ENCODE measurements at regions not wholly inside any gene's neighbourhood (a gene's known extent, or its start where the extent isn't known, plus 50 kb on each side); places are given as distances from the start of the nearest gene placed in this dataset.

DNA sequence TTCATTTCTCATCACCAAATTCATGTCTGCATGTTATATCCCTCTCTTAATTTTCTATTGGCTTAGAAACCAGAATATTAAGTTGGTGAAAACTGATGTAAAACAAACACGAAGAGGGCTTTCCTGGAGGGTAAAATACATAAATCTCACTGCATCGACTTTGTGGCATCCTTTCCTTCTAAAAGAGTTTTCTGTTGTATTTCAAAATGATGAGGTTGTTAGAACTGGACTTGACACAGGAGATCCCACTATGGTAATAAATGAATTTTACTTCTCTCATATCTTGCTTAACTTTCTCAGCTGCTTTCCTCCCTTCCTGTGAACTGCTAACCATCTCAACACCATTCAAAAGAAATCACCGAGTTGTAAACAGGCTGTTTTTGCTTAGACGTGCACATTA lies 162.0 kb upstream of the TRPC7 start:
- CTCF ChIA-PET, result no interaction called here
- FAIRE-seq, result no peak
- ATAC-seq, result no peak

DNA sequence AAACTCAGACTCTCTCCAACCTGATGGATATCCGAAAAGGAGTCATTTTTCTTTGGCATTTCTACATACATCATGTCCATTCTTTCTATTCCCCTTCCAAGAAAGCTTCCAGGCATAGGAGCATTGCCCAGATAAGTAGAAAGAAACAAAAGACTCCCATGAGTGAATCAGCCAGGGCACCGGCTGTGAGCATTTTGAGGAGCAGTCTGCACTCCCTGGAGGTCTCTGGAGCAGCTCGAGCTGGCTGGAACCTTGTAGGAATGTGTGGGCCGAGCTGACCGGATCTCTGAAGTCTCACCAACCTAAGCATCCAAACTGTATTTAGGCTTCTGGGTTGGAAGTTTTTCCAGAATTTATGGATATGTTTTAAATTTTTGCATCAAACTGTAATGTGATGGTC lies 161.4 kb upstream of the TRPC7 start:
- no peak for FAIRE-seq
- Histone ChIP-seq H3K27ac (no peak overlapping the region), H3K4me3 (no peak overlapping the region), H3K9me3 (no peaks in the 10 kb centered on the region), H3K4me1 (no peaks in the 10 kb centered on the region), H3K4me2 (no peak overlapping the region)
- ChIA-PET POLR2A (no interaction called here), CTCF (no interaction called here)
- no peak for ATAC-seq
- DNase-seq (ENCODE audit: low read depth in 1 of 2, low spot score in 1 of 2), result no peak
- 15% methylated on average over 5 of the region's 5 CpGs for WGBS (ENCODE audit: missing lambda C conversion rate)
- TF ChIP-seq HDAC2 (IDR thresholded peaks at IDR 0.05), result no peak
- TF ChIP-seq, protein P1, sequence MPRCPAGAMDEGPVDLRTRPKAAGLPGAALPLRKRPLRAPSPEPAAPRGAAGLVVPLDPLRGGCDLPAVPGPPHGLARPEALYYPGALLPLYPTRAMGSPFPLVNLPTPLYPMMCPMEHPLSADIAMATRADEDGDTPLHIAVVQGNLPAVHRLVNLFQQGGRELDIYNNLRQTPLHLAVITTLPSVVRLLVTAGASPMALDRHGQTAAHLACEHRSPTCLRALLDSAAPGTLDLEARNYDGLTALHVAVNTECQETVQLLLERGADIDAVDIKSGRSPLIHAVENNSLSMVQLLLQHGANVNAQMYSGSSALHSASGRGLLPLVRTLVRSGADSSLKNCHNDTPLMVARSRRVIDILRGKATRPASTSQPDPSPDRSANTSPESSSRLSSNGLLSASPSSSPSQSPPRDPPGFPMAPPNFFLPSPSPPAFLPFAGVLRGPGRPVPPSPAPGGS (IDR thresholded peaks at IDR 0.05), result no peak
- no peak for TF ChIP-seq HMGXB4 (CRISPR knock-in tag; IDR thresholded peaks at IDR 0.05; ENCODE audit: borderline replicate concordance)
- no peak for TF ChIP-seq HOXB13 (CRISPR knock-in tag; IDR thresholded peaks at IDR 0.05; ENCODE audit: low read depth)
- TF ChIP-seq KDM5A (IDR thresholded peaks at IDR 0.05), result no peak
- no peak for TF ChIP-seq CHD2 (IDR thresholded peaks at IDR 0.05; ENCODE audit: low read length, partially characterized antibody)
- no peak for TF ChIP-seq MAFK (IDR thresholded peaks at IDR 0.05; ENCODE audit: partially characterized antibody)
- no peak for TF ChIP-seq TP53 (CRISPR knock-in tag; IDR thresholded peaks at IDR 0.05)
- no peak for TF ChIP-seq JUNB (IDR thresholded peaks at IDR 0.05)
- no peak for TF ChIP-seq RARB (CRISPR knock-in tag; IDR thresholded peaks at IDR 0.05)
- no peak for TF ChIP-seq HOXA7 (CRISPR knock-in tag; IDR thresholded peaks at IDR 0.05)
- TF ChIP-seq RCOR1 (IDR thresholded peaks at IDR 0.05; ENCODE audit: low read depth, low read length), result no peak
- no peak for TF ChIP-seq HOXB5 (CRISPR knock-in tag; IDR thresholded peaks at IDR 0.05)
- TF ChIP-seq ZFP36 (IDR thresholded peaks at IDR 0.05; ENCODE audit: borderline replicate concordance, partially characterized antibody), result no peak
- TF ChIP-seq ZSCAN20 (CRISPR knock-in tag; IDR thresholded peaks at IDR 0.05), result no peak
- TF ChIP-seq ZC3H11A (IDR thresholded peaks at IDR 0.05), result no peak
- TF ChIP-seq POLR2A (IDR thresholded peaks at IDR 0.05; ENCODE audit: low read length), result no peak
- no peak for TF ChIP-seq EP300 (IDR thresholded peaks at IDR 0.05)

More for the DNA sequence above, 162.0 kb upstream of the TRPC7 start:
- H3K4me3 ChIP-seq, result no peak overlapping the region
- 3% methylated on average over 4 of the region's 4 CpGs for WGBS (ENCODE audit: missing lambda C conversion rate)
- no peaks in the 10 kb centered on the region for H3K9me3 ChIP-seq
- DNase-seq (ENCODE audit: low read depth in 1 of 2, low spot score in 1 of 2), result no peak
- no peak for TF ChIP-seq GATA3 (IDR thresholded peaks at IDR 0.05; ENCODE audit: borderline replicate concordance)
- no peak for TF ChIP-seq FOSL2 (IDR thresholded peaks at IDR 0.05)
- no peak for TF ChIP-seq FOSL2 (CRISPR knock-in tag; IDR thresholded peaks at IDR 0.05)
- TF ChIP-seq, protein P1 (IDR thresholded peaks at IDR 0.05), result no peak
- TF ChIP-seq SREBF2 (IDR thresholded peaks at IDR 0.05), result no peak
- no peak for TF ChIP-seq HOXB13 (CRISPR knock-in tag; IDR thresholded peaks at IDR 0.05; ENCODE audit: low read depth)
- TF ChIP-seq EP300 (IDR thresholded peaks at IDR 0.05), result no peak
- TF ChIP-seq RNF2 (IDR thresholded peaks at IDR 0.05; ENCODE audit: borderline replicate concordance, low read depth), result no peak
- no peak for TF ChIP-seq E2F6 (IDR thresholded peaks at IDR 0.05; ENCODE audit: borderline replicate concordance, low read depth)
- TF ChIP-seq RFX5 (IDR thresholded peaks at IDR 0.05), result no peak
- no peak for TF ChIP-seq RAD21 (conservative IDR thresholded peaks at IDR 0.05 in 1 of 2, IDR thresholded peaks at IDR 0.05 in 1 of 2)
- no peak for TF ChIP-seq MAZ (IDR thresholded peaks at IDR 0.05; ENCODE audit: borderline replicate concordance, low read depth, low read length)
- TF ChIP-seq ELK1 (IDR thresholded peaks at IDR 0.05; ENCODE audit: low read depth, low read length), result no peak
- TF ChIP-seq FOSB (CRISPR knock-in tag; IDR thresholded peaks at IDR 0.05), result no peak
- TF ChIP-seq HOXB5 (CRISPR knock-in tag; IDR thresholded peaks at IDR 0.05), result no peak
- no peak for TF ChIP-seq POLR2A (IDR thresholded peaks at IDR 0.05; ENCODE audit: low read length)
- H3K4me2 ChIP-seq, result no peak overlapping the region
- no peak overlapping the region for H3K27ac ChIP-seq
- POLR2A ChIA-PET, result no interaction called here
- no peaks in the 10 kb centered on the region for H3K4me1 ChIP-seq

All from A549 (cell line).